ENCODE measurements at regions not wholly inside any gene's neighbourhood (a gene's known extent, or its start where the extent isn't known, plus 50 kb on each side); places are given as distances from the start of the nearest gene placed in this dataset.

- TF ChIP-seq CTCF (IDR thresholded peaks at IDR 0.05) (no peak), POLR2A (IDR thresholded peaks at IDR 0.05) (no peak)
Observed at GRCh38 chr4:162582180-162582579, 418.4 kb upstream of the FSTL5 start.

All from vagina (tissue), 2 donors.